GM12891 (cell line): ENCODE measurements at regions not wholly inside any gene's neighbourhood (a gene's known extent, or its start where the extent isn't known, plus 50 kb on each side); places are given as distances from the start of the nearest gene placed in this dataset.

Experiments used
- DNase-seq: peaks from one replicate; pipeline ENCODE4 v3.0.0; 2011; ENCODE audit warnings: low spot score; ENCODE audit not compliant: insufficient read length
- FAIRE-seq: peaks from 2 replicates; lab custom pipeline; 2011; peaks lifted over from hg19 to GRCh38; lab: Jason Lieb, UNC
- PAX5 ChIP-seq: IDR thresholded peaks from 2 replicates; pipeline ENCODE4 v1.6.1; 2011; ENCODE audit warnings: low read length, moderate library complexity, mild to moderate bottlenecking; ENCODE audit not compliant: insufficient read depth, severe bottlenecking
- POLR2A ChIP-seq: IDR thresholded peaks from 2 replicates; pipeline ENCODE4 v1.6.1; 2011; ENCODE audit warnings: low read depth, low read length, control low read depth
- POLR2AphosphoS5 ChIP-seq: IDR thresholded peaks from 2 replicates; pipeline ENCODE4 v1.6.1; 2011; ENCODE audit warnings: low read depth, low read length, control low read depth
- POU2F2 ChIP-seq: IDR thresholded peaks from 2 replicates; pipeline ENCODE4 v1.6.1; 2011; ENCODE audit warnings: low read depth, mild to moderate bottlenecking, control low read depth, low read length, moderate library complexity
- SPI1 ChIP-seq: IDR thresholded peaks from 2 replicates; pipeline ENCODE4 v1.6.1; 2011; ENCODE audit warnings: low read depth, low read length, control low read depth
- TAF1 ChIP-seq: IDR thresholded peaks from 2 replicates; pipeline ENCODE4 v1.6.1; 2011; ENCODE audit warnings: low read depth, low read length, control low read depth

- FAIRE-seq = no peak
- no peak for DNase-seq
- TF ChIP-seq POU2F2 (no peak), SPI1 (no peak), POLR2AphosphoS5 (no peak), POLR2A (no peak)
Observed at GRCh38 chr18:73835656-73836364, 311.8 kb downstream of the FBXO15 start.

DNA sequence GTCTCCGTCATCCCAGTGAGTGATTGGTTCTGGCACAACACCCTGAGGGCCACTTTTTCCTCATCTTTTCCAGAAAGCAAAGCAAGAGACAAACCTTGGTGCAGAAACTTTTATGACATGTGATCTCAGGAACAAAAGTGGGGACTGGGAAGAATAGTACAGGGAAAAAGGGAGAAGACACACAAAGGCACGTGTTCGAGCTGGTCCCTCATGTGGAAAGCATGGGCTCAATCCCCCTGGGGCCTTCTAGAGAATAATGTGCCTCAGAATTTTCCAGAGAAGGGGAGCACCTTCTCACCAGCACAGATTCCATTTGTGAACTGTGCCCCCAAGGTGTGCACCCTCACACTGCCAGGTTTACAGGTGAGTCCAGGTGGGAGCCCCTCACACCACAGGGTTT is 312.6 kb downstream of the FBXO15 start:
- TF ChIP-seq POU2F2 (no peak), PAX5 (no peak)
- DNase-seq (no peak), FAIRE-seq (no peak)

DNA sequence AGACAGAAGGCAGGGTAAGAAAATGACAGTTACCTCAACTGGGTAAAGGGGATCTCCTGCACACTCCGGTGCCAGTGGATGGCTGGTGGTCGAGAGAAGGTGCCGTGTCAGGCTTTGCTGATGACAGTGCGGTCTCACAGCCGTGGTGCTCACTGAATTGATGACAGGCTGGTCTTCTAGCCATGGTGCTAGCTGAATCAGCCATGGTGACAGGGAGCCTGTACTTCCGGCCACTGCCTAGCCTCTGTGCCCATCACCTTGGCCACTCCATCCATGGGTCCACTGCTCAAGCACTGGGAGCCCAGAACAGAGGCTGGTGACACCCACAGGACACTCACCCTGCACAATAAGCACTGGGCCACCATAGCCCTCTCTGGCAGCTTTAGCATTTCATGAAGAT is 315.9 kb downstream of the FBXO15 start:
- FAIRE-seq = no peak
- no peak for TF ChIP-seq POU2F2
- TF ChIP-seq PAX5 = no peak
- TF ChIP-seq TAF1 = no peak
- no peak for TF ChIP-seq SPI1
- TF ChIP-seq POLR2A = no peak
- no peak for TF ChIP-seq POLR2AphosphoS5
- no peak for DNase-seq

GRCh38 chr18:73829146-73829545 is 318.5 kb downstream of the FBXO15 start:
- DNase-seq = no peak
- no peak for FAIRE-seq

GRCh38 chr18:73827801-73828200 is 319.8 kb downstream of the FBXO15 start:
- FAIRE-seq (no peak), DNase-seq (no peak)
- TF ChIP-seq POLR2AphosphoS5 (no peak), SPI1 (no peak), PAX5 (no peak), POU2F2 (no peak), POLR2A (no peak), TAF1 (no peak)

More at GRCh38 chr18:73829146-73829545, 318.5 kb downstream of the FBXO15 start:
- TF ChIP-seq POLR2AphosphoS5 = no peak

GRCh38 chr18:73826098-73826497 is 321.5 kb downstream of the FBXO15 start:
- FAIRE-seq (no peak), DNase-seq (no peak)
- TF ChIP-seq TAF1 (no peak), POLR2AphosphoS5 (no peak), POLR2A (no peak), PAX5 (no peak), SPI1 (no peak), POU2F2 (no peak)

DNA sequence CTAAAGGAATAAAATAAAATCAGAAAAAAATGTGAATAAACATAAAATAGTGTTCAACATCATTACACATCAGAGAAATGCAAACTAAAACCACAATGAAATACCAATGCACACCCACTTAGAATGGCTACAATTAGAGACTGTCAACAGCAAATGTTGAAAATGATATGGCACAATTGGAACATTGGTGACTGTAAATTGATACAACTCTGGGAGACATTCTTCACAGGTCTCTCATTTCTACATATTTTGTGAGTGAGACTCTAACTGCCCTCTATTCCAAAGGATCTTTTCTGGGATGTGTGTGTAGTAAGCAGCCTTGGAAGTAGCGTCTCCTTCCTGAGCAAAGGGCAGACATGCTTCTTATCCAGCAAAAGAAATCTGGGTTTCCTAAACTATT is 323.0 kb downstream of the FBXO15 start:
- TF ChIP-seq POLR2A (no peak), TAF1 (no peak), POLR2AphosphoS5 (no peak), POU2F2 (no peak), PAX5 (no peak), SPI1 (no peak)
- DNase-seq (no peak), FAIRE-seq (no peak)

DNA sequence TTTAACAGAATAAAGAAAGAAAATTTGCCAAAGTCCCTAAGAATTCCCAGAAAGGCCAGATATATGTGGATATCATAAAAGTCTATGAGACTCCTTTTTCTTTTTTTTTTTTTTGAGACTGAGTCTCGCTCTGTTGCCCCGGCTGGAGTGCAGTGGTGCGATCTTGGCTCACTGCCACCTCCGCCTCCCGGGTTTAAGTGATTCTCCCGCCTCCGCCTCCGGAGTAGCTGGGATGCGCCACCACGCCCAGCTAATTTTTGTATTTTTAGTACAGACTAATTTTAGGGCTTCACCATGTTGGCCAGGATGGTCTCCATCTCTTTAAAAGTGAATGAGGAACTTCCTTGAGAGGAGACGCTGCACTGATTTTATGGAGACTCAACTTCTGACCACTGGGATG is 335.2 kb downstream of the FBXO15 start:
- DNase-seq = no peak
- no peak for FAIRE-seq
- TF ChIP-seq SPI1 (no peak), POLR2A (no peak), PAX5 (no peak), TAF1 (no peak), POLR2AphosphoS5 (no peak), POU2F2 (no peak)

DNA sequence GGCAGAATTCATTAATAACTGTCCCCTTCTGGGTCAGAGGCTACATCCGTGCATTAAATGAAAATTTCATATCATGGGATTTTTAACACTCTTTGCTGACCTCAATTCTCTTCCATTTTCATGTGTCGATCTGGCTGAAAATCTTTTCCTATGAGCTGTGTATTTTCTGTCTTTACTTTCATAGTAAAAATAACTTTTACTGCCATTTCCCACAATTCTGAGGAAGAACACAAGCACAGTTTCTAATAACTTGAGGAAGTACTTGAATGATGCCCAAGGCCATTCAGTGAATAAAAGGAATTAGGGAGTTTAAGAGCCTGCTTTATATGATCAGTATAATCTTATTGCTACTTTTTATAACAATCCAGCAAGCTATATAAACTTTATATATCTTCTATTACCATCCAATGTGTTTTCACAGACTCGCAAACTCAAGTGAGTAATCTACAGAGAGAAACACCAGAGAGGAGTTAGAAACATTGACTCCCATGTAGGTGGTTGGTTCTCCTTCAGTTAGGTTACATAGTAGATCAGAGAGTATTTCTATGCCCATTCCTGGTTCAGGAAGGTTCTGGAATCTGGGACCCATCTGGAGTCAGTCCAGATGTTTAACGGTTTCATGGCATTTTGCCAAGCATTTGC is 340.0 kb downstream of the FBXO15 start:
- no peak for FAIRE-seq
- no peak for TF ChIP-seq PAX5
- TF ChIP-seq POLR2A = no peak
- TF ChIP-seq SPI1 = no peak
- no peak for TF ChIP-seq POLR2AphosphoS5
- no peak for TF ChIP-seq POU2F2
- no peak for TF ChIP-seq TAF1
- DNase-seq = no peak

DNA sequence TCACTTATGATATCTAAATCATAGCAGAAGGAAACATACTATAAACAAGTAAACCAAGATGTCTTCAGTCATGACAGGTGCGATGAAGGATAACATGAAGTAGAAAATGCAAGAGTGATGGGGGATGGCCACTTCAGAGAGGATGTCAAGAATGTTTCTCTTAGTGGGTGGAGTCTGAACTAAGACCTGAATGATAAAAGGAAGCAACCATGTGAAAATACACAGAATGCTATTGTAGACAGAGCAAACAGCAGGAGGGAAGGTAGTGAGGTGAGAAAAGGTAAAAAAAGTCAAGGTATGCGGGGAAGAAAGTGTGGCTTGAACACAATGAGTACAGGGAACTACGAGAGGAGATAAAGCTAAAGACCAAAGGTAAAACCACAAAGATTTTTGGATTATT is 341.6 kb downstream of the FBXO15 start:
- DNase-seq (no peak), FAIRE-seq (no peak)
- TF ChIP-seq SPI1 (no peak), TAF1 (no peak), POLR2AphosphoS5 (no peak), POLR2A (no peak), POU2F2 (no peak), PAX5 (no peak)
